ENCODE measurements at regions not wholly inside any gene's neighbourhood (a gene's known extent, or its start where the extent isn't known, plus 50 kb on each side); places are given as distances from the start of the nearest gene placed in this dataset.

- intact Hi-C loops (cut with DNase I) = loop anchor here in 1 of 2 donors (10.0 kb wide), 1 partner anchor 140 kb away; the partner anchor contains the start of gene GUCY1A1
- H3K27ac ChIP-seq (ENCODE audit: low read depth in 1 of 2, low read length in 2 of 2) = peak overlapping the region in 1 of 2 donors; percentile 76
- H3K4me1 ChIP-seq (ENCODE audit: control insufficient read depth in 1 of 2, insufficient read depth in 2 of 2, low read length in 2 of 2) = no peaks in the 10 kb centered on the region
Measured at GRCh38 chr4:155524926-155525455, 141.7 kb upstream of the GUCY1A1 start.

GRCh38 chr4:155523358-155523757 is 143.3 kb upstream of the GUCY1A1 start:
- no peaks in the 10 kb centered on the region for H3K36me3 ChIP-seq (ENCODE audit: control insufficient read depth in 1 of 2, insufficient read depth in 2 of 2, low read length in 1 of 2)
- no peaks in the 10 kb centered on the region for H3K4me1 ChIP-seq (ENCODE audit: control insufficient read depth in 1 of 2, insufficient read depth in 2 of 2, low read length in 2 of 2)
- intact Hi-C loops (cut with DNase I) = loop anchor here in 1 of 2 donors (10.0 kb wide), 1 partner anchor 141 kb away; the partner anchor contains the start of gene GUCY1A1
- ATAC-seq (ENCODE audit: low FRiP score) = no peak
- no peak overlapping the region for H3K27ac ChIP-seq (ENCODE audit: low read depth in 1 of 2, low read length in 2 of 2)
- peaks cover 2% of the 10 kb centered on the region for H3K9me3 ChIP-seq (ENCODE audit: control insufficient read depth, low read length)
- DNase-seq = no peak
- H3K27me3 ChIP-seq (ENCODE audit: control insufficient read depth in 1 of 2, insufficient read depth in 2 of 2, low read length in 1 of 2) = no peaks in the 10 kb centered on the region
- 76 to 88% methylated on average over 2 of the region's 2 CpGs for WGBS, 2 donors
- no peak overlapping the region for H3K4me3 ChIP-seq (ENCODE audit: low read length in 2 of 2)

More at GRCh38 chr4:155524926-155525455, 141.7 kb upstream of the GUCY1A1 start:
- no peak for DNase-seq
- 91 to 92% methylated on average over 3 of the region's 3 CpGs for WGBS, 2 donors
- no peaks in the 10 kb centered on the region for H3K27me3 ChIP-seq (ENCODE audit: control insufficient read depth in 1 of 2, insufficient read depth in 2 of 2, low read length in 1 of 2)
- ATAC-seq (ENCODE audit: low FRiP score) = no peak
- H3K9me3 ChIP-seq (ENCODE audit: control insufficient read depth, low read length) = peaks cover 2% of the 10 kb centered on the region
- no peaks in the 10 kb centered on the region for H3K36me3 ChIP-seq (ENCODE audit: control insufficient read depth in 1 of 2, insufficient read depth in 2 of 2, low read length in 1 of 2)
- no peak overlapping the region for H3K4me3 ChIP-seq (ENCODE audit: low read length in 2 of 2)

GRCh38 chr4:155522201-155522600 is 144.4 kb upstream of the GUCY1A1 start:
- Histone ChIP-seq H3K36me3 (ENCODE audit: control insufficient read depth in 1 of 2, insufficient read depth in 2 of 2, low read length in 1 of 2) (no peaks in the 10 kb centered on the region), H3K27ac (ENCODE audit: low read depth in 1 of 2, low read length in 2 of 2) (no peak overlapping the region), H3K4me1 (ENCODE audit: control insufficient read depth in 1 of 2, insufficient read depth in 2 of 2, low read length in 2 of 2) (no peaks in the 10 kb centered on the region), H3K27me3 (ENCODE audit: control insufficient read depth in 1 of 2, insufficient read depth in 2 of 2, low read length in 1 of 2) (no peaks in the 10 kb centered on the region), H3K9me3 (ENCODE audit: control insufficient read depth, low read length) (peaks cover 2% of the 10 kb centered on the region), H3K4me3 (ENCODE audit: low read length in 2 of 2) (no peak overlapping the region)
- no peak for DNase-seq
- WGBS, 2 donors = 8 to 10% methylated on average over 2 of the region's 2 CpGs
- intact Hi-C loops (cut with DNase I) = loop anchor here in 1 of 2 donors (10.0 kb wide), 1 partner anchor 143 kb away; the partner anchor contains the start of gene GUCY1A1
- no peak for ATAC-seq (ENCODE audit: low FRiP score)

GRCh38 chr4:155521382-155521781 is 144.6 kb upstream of the MAP9 start:
- 70 to 75% methylated on average over 7 of the region's 7 CpGs for WGBS, 2 donors
- Histone ChIP-seq H3K4me1 (ENCODE audit: control insufficient read depth in 1 of 2, insufficient read depth in 2 of 2, low read length in 2 of 2) (no peaks in the 10 kb centered on the region), H3K27ac (ENCODE audit: low read depth in 1 of 2, low read length in 2 of 2) (no peak overlapping the region), H3K36me3 (ENCODE audit: control insufficient read depth in 1 of 2, insufficient read depth in 2 of 2, low read length in 1 of 2) (no peaks in the 10 kb centered on the region), H3K27me3 (ENCODE audit: control insufficient read depth in 1 of 2, insufficient read depth in 2 of 2, low read length in 1 of 2) (no peaks in the 10 kb centered on the region), H3K4me3 (ENCODE audit: low read length in 2 of 2) (no peak overlapping the region), H3K9me3 (ENCODE audit: control insufficient read depth, low read length) (peaks cover 2% of the 10 kb centered on the region)
- ATAC-seq (ENCODE audit: low FRiP score) (no peak), DNase-seq (no peak)
- intact Hi-C loops (cut with DNase I) = loop anchor here in 1 of 2 donors (10.0 kb wide), 1 partner anchor 143 kb away; the partner anchor contains the start of gene GUCY1A1

- Histone ChIP-seq H3K27ac (ENCODE audit: low read depth in 1 of 2, low read length in 2 of 2) (no peak overlapping the region), H3K9me3 (ENCODE audit: control insufficient read depth, low read length) (no peaks in the 10 kb centered on the region), H3K4me3 (ENCODE audit: low read length in 2 of 2) (no peak overlapping the region), H3K36me3 (ENCODE audit: control insufficient read depth in 1 of 2, insufficient read depth in 2 of 2, low read length in 1 of 2) (no peaks in the 10 kb centered on the region), H3K4me1 (ENCODE audit: control insufficient read depth in 1 of 2, insufficient read depth in 2 of 2, low read length in 2 of 2) (peaks cover 0 to 7% of the 10 kb centered on the region in 2 donors), H3K27me3 (ENCODE audit: control insufficient read depth in 1 of 2, insufficient read depth in 2 of 2, low read length in 1 of 2) (no peaks in the 10 kb centered on the region)
- DNase-seq = no peak
- intact Hi-C loops (cut with DNase I) = loop anchor here (10.0 kb wide), 2 partner anchors 71 to 259 kb away; no protein-coding TSS in a partner anchor
- no peak for ATAC-seq (ENCODE audit: low FRiP score)
- WGBS, 2 donors = 92 to 95% methylated on average over 3 of the region's 3 CpGs
Measured at GRCh38 chr4:155515444-155516075, 138.8 kb upstream of the MAP9 start.

GRCh38 chr4:155514628-155515027 is 137.9 kb upstream of the MAP9 start:
- Histone ChIP-seq H3K4me1 (ENCODE audit: control insufficient read depth in 1 of 2, insufficient read depth in 2 of 2, low read length in 2 of 2) (peaks cover 0 to 7% of the 10 kb centered on the region in 2 donors), H3K4me3 (ENCODE audit: low read length in 2 of 2) (no peak overlapping the region), H3K27ac (ENCODE audit: low read depth in 1 of 2, low read length in 2 of 2) (no peak overlapping the region), H3K36me3 (ENCODE audit: control insufficient read depth in 1 of 2, insufficient read depth in 2 of 2, low read length in 1 of 2) (no peaks in the 10 kb centered on the region), H3K27me3 (ENCODE audit: control insufficient read depth in 1 of 2, insufficient read depth in 2 of 2, low read length in 1 of 2) (no peaks in the 10 kb centered on the region), H3K9me3 (ENCODE audit: control insufficient read depth, low read length) (no peaks in the 10 kb centered on the region)
- DNase-seq (no peak), ATAC-seq (ENCODE audit: low FRiP score) (no peak)
- 91 to 98% methylated on average over 2 of the region's 2 CpGs for WGBS, 2 donors
- intact Hi-C loops (cut with DNase I) = loop anchor here (5.0 to 10.0 kb wide), 3 partner anchors 42 to 260 kb away; no protein-coding TSS in a partner anchor

GRCh38 chr4:155512817-155513216 is 136.1 kb upstream of the MAP9 start:
- no peak overlapping the region for H3K4me3 ChIP-seq (ENCODE audit: low read length in 2 of 2)
- peaks cover 0 to 7% of the 10 kb centered on the region in 2 donors for H3K4me1 ChIP-seq (ENCODE audit: control insufficient read depth in 1 of 2, insufficient read depth in 2 of 2, low read length in 2 of 2)
- WGBS, 2 donors = 9 to 13% methylated on average over 5 of the region's 5 CpGs
- ATAC-seq (ENCODE audit: low FRiP score) (peak; percentile 68), DNase-seq (no peak)
- no peaks in the 10 kb centered on the region for H3K36me3 ChIP-seq (ENCODE audit: control insufficient read depth in 1 of 2, insufficient read depth in 2 of 2, low read length in 1 of 2)
- H3K9me3 ChIP-seq (ENCODE audit: control insufficient read depth, low read length) = no peaks in the 10 kb centered on the region
- intact Hi-C loops (cut with DNase I) = loop anchor here (5.0 to 10.0 kb wide), 3 partner anchors 41 to 262 kb away; no protein-coding TSS in a partner anchor
- no peaks in the 10 kb centered on the region for H3K27me3 ChIP-seq (ENCODE audit: control insufficient read depth in 1 of 2, insufficient read depth in 2 of 2, low read length in 1 of 2)
- no peak overlapping the region for H3K27ac ChIP-seq (ENCODE audit: low read depth in 1 of 2, low read length in 2 of 2)

- Histone ChIP-seq H3K27ac (ENCODE audit: low read depth in 1 of 2, low read length in 2 of 2) (peak overlapping the region in 1 of 2 donors; percentile 44), H3K4me3 (ENCODE audit: low read length in 2 of 2) (no peak overlapping the region), H3K4me1 (ENCODE audit: control insufficient read depth in 1 of 2, insufficient read depth in 2 of 2, low read length in 2 of 2) (peaks cover 0 to 7% of the 10 kb centered on the region in 2 donors), H3K27me3 (ENCODE audit: control insufficient read depth in 1 of 2, insufficient read depth in 2 of 2, low read length in 1 of 2) (no peaks in the 10 kb centered on the region), H3K9me3 (ENCODE audit: control insufficient read depth, low read length) (no peaks in the 10 kb centered on the region), H3K36me3 (ENCODE audit: control insufficient read depth in 1 of 2, insufficient read depth in 2 of 2, low read length in 1 of 2) (no peaks in the 10 kb centered on the region)
- ATAC-seq (ENCODE audit: low FRiP score) = no peak
- intact Hi-C loops (cut with DNase I) = loop anchor here (5.0 to 10.0 kb wide), 3 partner anchors 40 to 263 kb away; no protein-coding TSS in a partner anchor
- WGBS, 2 donors = 74 to 78% methylated on average over 1 of the region's 1 CpG
- no peak for DNase-seq
Measured at GRCh38 chr4:155512046-155512445, 135.3 kb upstream of the MAP9 start.
